Hematopoietic multipotent progenitor cell treated with erythropoietin and hydrocortisone succinate and interleukin-3 and kit ligand, for 6 days (in vitro differentiated cells): ENCODE measurements at regions not wholly inside any gene's neighbourhood (a gene's known extent, or its start where the extent isn't known, plus 50 kb on each side); places are given as distances from the start of the nearest gene placed in this dataset.
"Not testable (repeated sequence)": the region's sequence is repeated elsewhere in the genome, so short reads cannot be mapped to it uniquely, and the experiment has no call there.

ENCODE experiments used
- DNase-seq: peaks from one replicate; pipeline ENCODE4 v3.0.0-alpha.2; 2015

- DNase-seq: no peak
These were observed 163.5 kb downstream of the CDH19 start for GRCh38 chr18:66440433-66440832.

GRCh38 chr18:66439670-66440069 is 164.2 kb downstream of the CDH19 start:
- DNase-seq: no peak

DNA sequence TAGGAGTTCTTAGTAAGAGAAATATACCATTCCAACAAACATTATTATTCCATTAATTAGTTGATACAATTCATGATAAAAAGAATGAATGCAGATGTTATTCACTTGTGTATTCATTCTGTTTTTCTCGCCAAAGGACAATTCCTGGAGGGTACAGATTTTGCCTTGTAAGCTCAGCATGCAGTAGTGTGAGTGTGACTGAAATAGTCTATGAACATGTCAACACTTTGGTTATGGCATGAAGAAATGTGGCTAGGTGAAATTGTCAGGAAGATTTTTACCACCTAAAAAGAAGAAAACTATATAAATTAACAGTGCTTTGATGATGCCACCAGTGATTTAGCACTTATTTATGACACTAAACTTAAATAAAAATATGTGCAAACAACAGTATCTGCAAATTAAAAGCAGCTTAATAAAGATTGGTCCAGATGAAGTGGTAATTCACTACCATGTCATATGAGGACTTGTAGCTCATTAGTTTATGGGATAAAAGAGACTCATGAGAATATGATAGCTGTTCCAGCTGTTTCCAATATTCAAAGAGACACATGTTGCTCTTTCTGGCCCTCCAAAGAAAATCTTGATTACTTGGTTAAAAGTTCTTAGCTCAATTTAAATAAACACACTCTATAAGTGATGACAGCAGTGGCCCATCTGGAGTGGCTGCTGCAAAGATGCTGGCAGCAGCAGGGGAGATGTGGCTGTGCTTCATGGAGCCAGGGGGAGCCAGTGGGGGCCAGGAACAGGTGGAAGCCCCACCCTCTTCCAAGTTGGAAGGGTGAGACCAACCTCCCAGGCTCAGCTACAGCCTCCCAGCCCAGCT is 165.0 kb downstream of the CDH19 start:
- DNase-seq: no peak

DNA sequence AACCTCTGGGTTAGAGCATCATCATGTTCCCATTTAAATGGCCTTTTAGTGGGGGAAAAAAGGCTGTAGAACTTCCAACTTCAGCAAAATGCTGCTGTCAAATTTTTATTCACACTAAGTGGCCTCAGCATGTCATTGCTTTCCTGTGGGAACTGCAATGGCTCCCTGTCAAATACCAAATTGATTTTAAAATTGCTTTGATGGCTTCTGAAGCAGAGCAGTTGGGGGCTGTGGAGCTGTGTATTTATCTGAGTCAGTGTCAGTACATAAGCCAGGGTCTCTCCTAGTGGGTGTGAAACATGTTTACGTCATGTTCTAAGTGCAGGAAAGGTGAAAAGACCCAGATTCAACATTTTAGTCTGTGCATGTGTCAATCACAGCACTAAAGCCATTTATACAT is 171.3 kb downstream of the CDH19 start:
- no peak for DNase-seq

- DNase-seq: no peak
These were observed 175.1 kb downstream of the CDH19 start for GRCh38 chr18:66428795-66429194.

- no peak for DNase-seq
These were observed 184.5 kb downstream of the CDH19 start for GRCh38 chr18:66419400-66419799.

- no peak for DNase-seq
These were observed 193.2 kb downstream of the CDH19 start for GRCh38 chr18:66410692-66411091.

GRCh38 chr18:66395671-66396218 is 208.1 kb downstream of the CDH19 start:
- DNase-seq: no peak

DNA sequence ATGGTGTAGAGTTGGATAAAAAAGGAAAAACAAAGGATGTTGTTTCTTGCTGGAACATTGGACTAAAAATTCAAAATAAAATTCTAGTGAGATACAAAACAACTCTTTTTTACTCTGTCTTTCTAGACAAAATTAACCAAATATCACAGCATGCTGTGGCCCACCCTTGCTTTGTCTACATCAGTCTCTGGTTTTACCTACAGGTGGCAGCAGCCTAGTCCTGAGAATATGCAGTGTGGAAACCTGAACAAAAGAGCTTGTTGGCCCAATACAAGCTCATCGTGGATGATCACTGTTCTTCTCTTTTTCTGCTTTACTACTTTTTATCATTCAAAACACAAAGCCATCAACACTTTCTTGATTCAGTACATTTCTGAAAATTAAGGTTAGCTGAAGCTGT is 210.4 kb downstream of the CDH19 start:
- no peak for DNase-seq

GRCh38 chr18:66377291-66377690 is 226.6 kb downstream of the CDH19 start:
- DNase-seq: no peak

DNA sequence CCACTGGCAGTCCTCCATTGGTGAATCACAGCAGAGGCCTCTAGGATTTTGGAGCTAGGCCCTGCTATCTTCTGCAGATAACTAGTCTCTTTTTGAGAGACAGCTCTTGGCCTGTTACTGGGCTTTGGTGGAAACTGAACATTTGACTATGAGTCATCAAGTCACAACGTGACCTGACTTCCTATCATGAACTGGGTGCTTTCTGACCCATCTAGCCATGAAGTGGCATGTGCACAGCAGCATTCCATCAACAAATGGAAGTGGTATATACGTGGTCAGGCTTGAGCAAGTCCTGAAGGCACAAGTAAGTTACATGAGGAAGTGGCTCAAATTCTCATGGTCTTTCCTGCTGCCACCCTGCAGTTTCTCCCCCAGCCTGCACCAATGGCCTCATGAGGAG is 228.5 kb downstream of the CDH19 start:
- DNase-seq: not testable (repeated sequence)

GRCh38 chr18:66346833-66347588 is 256.9 kb downstream of the CDH19 start:
- no peak for DNase-seq

DNA sequence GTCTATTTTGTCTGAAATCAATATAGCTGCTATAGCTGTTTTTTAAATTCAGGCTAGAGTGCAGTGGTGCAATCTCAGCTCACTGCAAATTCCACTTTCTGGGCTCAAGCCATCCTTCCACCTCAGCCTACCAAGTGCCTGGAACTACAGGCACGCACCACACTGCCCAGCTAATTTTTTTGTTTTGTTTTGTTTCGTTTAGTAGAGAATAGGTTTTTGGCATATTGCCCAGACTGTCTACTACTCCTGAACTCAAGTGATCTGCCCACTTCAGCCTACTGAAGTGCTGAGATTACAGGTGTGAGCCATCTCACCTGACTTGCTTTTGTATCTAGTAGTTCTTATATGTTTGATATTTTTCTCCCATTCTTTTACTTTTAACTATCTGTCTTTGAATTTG is 259.7 kb downstream of the CDH19 start:
- peak; percentile 1 for DNase-seq

- DNase-seq: no peak
These were observed 261.3 kb downstream of the CDH19 start for GRCh38 chr18:66342577-66342976.

DNA sequence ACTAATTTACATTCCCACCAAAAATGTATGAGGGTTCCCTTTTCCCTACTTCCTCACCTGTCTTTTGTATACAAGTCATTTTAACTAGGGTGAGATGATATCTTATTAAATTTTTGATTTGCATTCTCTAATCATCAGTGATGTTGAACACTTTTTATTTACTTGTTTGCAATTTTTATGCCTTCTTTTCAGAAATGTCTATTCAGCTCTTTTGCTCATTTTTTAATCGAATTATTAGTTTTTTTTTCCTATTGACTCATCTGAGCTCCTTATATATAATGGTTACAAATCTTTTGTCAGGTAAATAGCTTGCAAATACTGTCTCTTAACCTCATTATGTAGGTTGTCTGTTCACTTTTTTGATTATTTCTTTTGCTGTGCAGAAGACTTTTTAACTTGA is 269.4 kb downstream of the CDH19 start:
- no peak for DNase-seq

GRCh38 chr18:66329716-66330115 is 274.2 kb downstream of the CDH19 start:
- no peak for DNase-seq

DNA sequence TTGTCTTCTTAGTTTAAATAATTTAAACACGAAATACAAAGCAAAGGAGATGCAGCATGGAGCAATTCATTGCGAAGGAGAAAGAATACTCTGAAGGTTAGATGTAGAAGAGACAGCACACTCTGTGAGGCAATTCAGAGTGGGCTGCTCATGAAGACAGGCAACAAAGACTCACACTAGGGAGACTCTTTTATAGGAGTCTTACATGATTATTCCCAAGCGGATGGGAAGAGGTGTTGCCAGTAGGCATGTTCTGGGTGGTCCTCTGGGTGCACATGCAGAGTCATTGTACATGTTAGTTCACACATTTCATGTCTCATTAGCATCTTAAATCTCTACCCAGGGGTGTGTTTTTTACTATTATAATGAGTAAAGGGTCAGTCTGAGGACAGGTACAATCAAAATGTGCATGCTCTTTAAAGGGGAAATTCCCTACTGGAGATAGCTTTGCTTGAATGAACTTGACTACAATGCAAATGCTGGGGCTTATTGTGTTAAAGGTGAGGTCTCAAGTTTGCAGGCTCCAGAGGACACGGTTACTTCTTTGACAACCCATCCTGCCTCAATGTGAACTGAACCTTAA is 275.5 kb downstream of the CDH19 start:
- DNase-seq: no peak

DNA sequence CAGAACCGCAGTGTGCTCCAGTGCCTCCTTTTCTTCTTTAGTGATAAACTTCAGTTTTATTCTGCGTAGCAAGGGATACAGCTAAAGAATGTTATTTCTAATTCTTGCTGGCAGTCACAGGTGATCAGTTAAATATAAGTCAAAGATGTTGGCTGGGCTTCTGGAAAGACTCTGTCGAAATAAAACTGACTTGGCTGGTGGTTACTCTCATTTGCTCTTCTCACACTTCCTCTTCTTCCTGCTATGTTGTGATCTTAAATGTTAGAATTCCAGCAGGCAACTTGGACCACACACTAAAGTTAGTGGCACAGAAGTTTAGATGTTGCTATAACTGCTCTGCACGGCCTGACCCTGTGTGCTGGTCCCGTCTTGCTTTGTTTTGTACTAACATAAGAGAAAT is 278.6 kb downstream of the CDH19 start:
- no peak for DNase-seq

GRCh38 chr18:66324616-66325015 is 279.3 kb downstream of the CDH19 start:
- no peak for DNase-seq

DNA sequence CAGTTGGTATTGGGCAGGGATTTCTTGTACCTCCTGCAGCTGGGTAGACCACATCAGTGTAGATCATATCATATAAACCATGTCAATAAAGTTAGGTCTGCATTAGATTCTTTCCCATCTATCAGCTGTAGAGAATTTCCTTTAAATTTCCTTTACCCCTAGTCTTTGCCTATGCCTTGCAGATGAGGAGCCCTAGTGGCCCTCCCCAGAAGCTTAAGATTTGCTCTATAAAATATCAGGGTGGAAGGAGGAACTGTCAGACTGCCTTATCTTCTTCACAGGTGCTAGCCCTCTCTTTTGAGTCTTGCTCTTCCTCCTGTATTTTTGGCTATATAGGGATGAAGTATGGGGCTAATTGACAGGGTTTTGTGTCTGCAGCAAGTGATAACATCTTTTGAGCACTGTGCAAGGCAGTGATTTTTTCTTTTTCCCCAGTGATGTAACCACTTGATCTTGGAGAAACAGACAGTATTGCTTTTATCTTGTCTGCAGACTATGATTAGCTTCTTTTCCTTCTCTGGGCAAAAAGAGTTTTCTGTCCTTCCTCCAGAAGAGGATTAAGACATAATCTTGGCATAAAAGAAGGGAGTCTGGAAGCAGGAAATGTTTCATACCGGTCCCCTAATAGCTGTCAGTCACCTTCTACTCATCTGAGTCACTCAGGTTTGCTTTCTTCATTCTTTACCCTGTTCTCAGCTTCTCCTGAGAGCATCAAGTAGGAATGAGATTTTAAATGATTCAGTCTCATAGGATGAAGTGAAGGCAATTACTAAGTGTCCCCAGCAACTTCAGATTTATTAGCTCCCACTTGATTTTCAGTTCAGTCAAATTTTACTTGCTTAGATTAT is 286.4 kb downstream of the CDH19 start:
- DNase-seq: no peak

- no peak for DNase-seq
These were observed 287.2 kb downstream of the CDH19 start for GRCh38 chr18:66316701-66317100.

DNA sequence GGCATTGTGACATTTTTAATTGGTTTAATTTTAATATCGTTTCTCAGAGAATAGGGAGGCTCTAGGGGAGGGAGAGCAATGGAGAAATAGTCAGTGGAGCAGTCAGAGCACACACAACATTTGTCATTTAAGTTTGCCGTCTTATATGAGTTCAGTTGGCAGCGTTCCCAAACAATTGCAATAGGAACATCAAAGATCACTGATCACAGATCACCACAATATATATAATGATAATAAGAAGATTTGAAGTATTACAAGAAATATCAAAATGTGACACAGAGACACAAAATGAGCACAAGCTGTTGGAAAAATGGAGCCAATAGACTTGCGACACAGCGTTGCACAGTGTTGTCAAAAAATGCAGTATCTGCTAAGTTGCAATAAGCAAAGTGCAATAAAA is 303.7 kb downstream of the CDH19 start:
- DNase-seq: no peak

GRCh38 chr18:66280470-66280869 is 323.4 kb downstream of the CDH19 start:
- no peak for DNase-seq
